ENCODE measurements at regions not wholly inside any gene's neighbourhood (a gene's known extent, or its start where the extent isn't known, plus 50 kb on each side); places are given as distances from the start of the nearest gene placed in this dataset.

GRCh38 chr3:193865339-193865738 is 270.6 kb upstream of the HES1 start:
- Histone ChIP-seq H3K9ac (no peak overlapping the region), H3K36me3 (ENCODE audit: control insufficient read depth, insufficient read depth, low read length) (no peaks in the 10 kb centered on the region), H3K4me2 (ENCODE audit: low read length) (no peak overlapping the region), H3K4me1 (peaks cover 2% of the 10 kb centered on the region), H2AFZ (no peak overlapping the region), H3K27ac (no peak overlapping the region), H3K9me3 (ENCODE audit: control insufficient read depth, low read length) (no peaks in the 10 kb centered on the region), H3K27me3 (ENCODE audit: control insufficient read depth, insufficient read depth, low read length) (no peaks in the 10 kb centered on the region), H3K79me2 (no peaks in the 10 kb centered on the region), H3K4me3 (ENCODE audit: low read depth, low read length) (no peak overlapping the region)
- no peak for TF ChIP-seq CTCF (IDR thresholded peaks at IDR 0.05)

GRCh38 chr3:193865896-193866480 is 270.0 kb upstream of the HES1 start:
- Histone ChIP-seq H3K79me2 (no peaks in the 10 kb centered on the region), H3K4me1 (peaks cover 9% of the 10 kb centered on the region), H3K4me3 (ENCODE audit: low read depth, low read length) (no peak overlapping the region), H3K9ac (no peak overlapping the region), H3K9me3 (ENCODE audit: control insufficient read depth, low read length) (no peaks in the 10 kb centered on the region), H3K4me2 (ENCODE audit: low read length) (no peak overlapping the region), H3K27ac (no peak overlapping the region), H3K27me3 (ENCODE audit: control insufficient read depth, insufficient read depth, low read length) (no peaks in the 10 kb centered on the region), H2AFZ (no peak overlapping the region), H3K36me3 (ENCODE audit: control insufficient read depth, insufficient read depth, low read length) (no peaks in the 10 kb centered on the region)
- TF ChIP-seq CTCF (IDR thresholded peaks at IDR 0.05) = no peak

- no peak overlapping the region for H3K4me2 ChIP-seq (ENCODE audit: low read length)
- H3K4me3 ChIP-seq (ENCODE audit: low read depth, low read length) = no peak overlapping the region
- no peak overlapping the region for H3K9ac ChIP-seq
- H3K27ac ChIP-seq = no peak overlapping the region
- no peaks in the 10 kb centered on the region for H3K36me3 ChIP-seq (ENCODE audit: control insufficient read depth, insufficient read depth, low read length)
- TF ChIP-seq CTCF (IDR thresholded peaks at IDR 0.05) = no peak
- no peaks in the 10 kb centered on the region for H3K79me2 ChIP-seq
- no peaks in the 10 kb centered on the region for H3K27me3 ChIP-seq (ENCODE audit: control insufficient read depth, insufficient read depth, low read length)
- no peak overlapping the region for H2AFZ ChIP-seq
- H3K9me3 ChIP-seq (ENCODE audit: control insufficient read depth, low read length) = no peaks in the 10 kb centered on the region
- peaks cover 17% of the 10 kb centered on the region for H3K4me1 ChIP-seq
Measured at GRCh38 chr3:193868590-193868989, 267.4 kb upstream of the HES1 start.

- TF ChIP-seq CTCF (IDR thresholded peaks at IDR 0.05) = no peak
- Histone ChIP-seq H3K79me2 (no peaks in the 10 kb centered on the region), H3K9ac (no peak overlapping the region), H3K27ac (no peak overlapping the region), H2AFZ (no peak overlapping the region), H3K4me3 (ENCODE audit: low read depth, low read length) (no peak overlapping the region), H3K36me3 (ENCODE audit: control insufficient read depth, insufficient read depth, low read length) (no peaks in the 10 kb centered on the region), H3K9me3 (ENCODE audit: control insufficient read depth, low read length) (no peaks in the 10 kb centered on the region), H3K27me3 (ENCODE audit: control insufficient read depth, insufficient read depth, low read length) (no peaks in the 10 kb centered on the region), H3K4me2 (ENCODE audit: low read length) (no peak overlapping the region), H3K4me1 (peaks cover 17% of the 10 kb centered on the region)
Measured at GRCh38 chr3:193869221-193870201, 266.4 kb upstream of the HES1 start.
